Lower lobe of right lung (tissue), 2 donors: ENCODE measurements at regions not wholly inside any gene's neighbourhood (a gene's known extent, or its start where the extent isn't known, plus 50 kb on each side); places are given as distances from the start of the nearest gene placed in this dataset.

ENCODE experiments used
- ATAC-seq, 2 donors: fragments of 200-7000 bp; cut with Tn5 transposase; one replicate each; pipeline ENCODE4 v1.9.1; 2020 to 2022; ENCODE audit warnings: mild to moderate bottlenecking in 2 of 2, moderate library complexity in 2 of 2
- DNase-seq: peaks from one replicate; pipeline ENCODE4 v3.0.0-alpha.2; 2020
- H3K27ac ChIP-seq: fragments of 200-600 bp; one replicate; pipeline ENCODE4 v1.8.0; 2022
- H3K27me3 ChIP-seq: fragments of 200-600 bp; one replicate; pipeline ENCODE4 v1.8.0; 2022; ENCODE audit warnings: low read depth
- H3K36me3 ChIP-seq: fragments of 200-600 bp; one replicate; pipeline ENCODE4 v1.8.0; 2022; ENCODE audit warnings: mild to moderate bottlenecking
- H3K4me1 ChIP-seq: fragments of 200-600 bp; one replicate; pipeline ENCODE4 v1.8.0; 2022
- H3K4me3 ChIP-seq: fragments of 200-600 bp; one replicate; pipeline ENCODE4 v1.8.0; 2022; ENCODE audit warnings: mild to moderate bottlenecking
- H3K9me3 ChIP-seq: fragments of 200-600 bp; one replicate; pipeline ENCODE4 v1.8.0; 2022
- intact Hi-C: fragments of 100-400 bp; cut with DNase I; formaldehyde crosslinking; loops from one replicate; pipeline ENCODE4 v1.11.0; 2022
- TF ChIP-seq, protein P1 (sequence below): fragments of 200-600 bp; IDR thresholded peaks from one replicate; pipeline ENCODE4 v1.8.0; 2022; ENCODE audit warnings: antibody characterized with exemption, mild to moderate bottlenecking
- donor health status: DM: no; HTN: yes; CAD: no; lungs with severe emphysema.

DNA sequence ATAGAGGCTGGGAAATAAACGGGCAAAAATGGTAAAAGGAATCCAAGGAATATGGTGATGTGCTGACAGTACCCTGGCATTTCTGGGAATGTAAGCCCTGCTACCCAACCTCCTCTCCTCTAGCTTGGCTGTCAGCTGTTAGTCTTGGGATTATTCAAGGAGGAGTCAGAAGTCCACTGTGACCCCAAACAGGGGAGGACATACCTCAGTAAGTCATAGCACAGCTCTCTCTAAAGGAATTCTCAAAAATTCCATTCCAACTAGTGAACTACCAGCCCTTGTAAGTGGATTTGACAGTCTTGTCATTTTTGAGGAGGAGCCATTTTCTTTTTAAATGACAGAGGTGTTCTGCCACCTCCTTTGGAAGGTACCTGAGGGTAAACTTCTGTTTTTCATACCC is 207.5 kb downstream of the PDCD6IP start:
- no peak for DNase-seq
- H3K36me3 ChIP-seq, result no peaks in the 10 kb centered on the region
- TF ChIP-seq, protein P1, sequence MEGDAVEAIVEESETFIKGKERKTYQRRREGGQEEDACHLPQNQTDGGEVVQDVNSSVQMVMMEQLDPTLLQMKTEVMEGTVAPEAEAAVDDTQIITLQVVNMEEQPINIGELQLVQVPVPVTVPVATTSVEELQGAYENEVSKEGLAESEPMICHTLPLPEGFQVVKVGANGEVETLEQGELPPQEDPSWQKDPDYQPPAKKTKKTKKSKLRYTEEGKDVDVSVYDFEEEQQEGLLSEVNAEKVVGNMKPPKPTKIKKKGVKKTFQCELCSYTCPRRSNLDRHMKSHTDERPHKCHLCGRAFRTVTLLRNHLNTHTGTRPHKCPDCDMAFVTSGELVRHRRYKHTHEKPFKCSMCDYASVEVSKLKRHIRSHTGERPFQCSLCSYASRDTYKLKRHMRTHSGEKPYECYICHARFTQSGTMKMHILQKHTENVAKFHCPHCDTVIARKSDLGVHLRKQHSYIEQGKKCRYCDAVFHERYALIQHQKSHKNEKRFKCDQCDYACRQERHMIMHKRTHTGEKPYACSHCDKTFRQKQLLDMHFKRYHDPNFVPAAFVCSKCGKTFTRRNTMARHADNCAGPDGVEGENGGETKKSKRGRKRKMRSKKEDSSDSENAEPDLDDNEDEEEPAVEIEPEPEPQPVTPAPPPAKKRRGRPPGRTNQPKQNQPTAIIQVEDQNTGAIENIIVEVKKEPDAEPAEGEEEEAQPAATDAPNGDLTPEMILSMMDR, result no peak
- no peak overlapping the region for H3K4me3 ChIP-seq
- intact Hi-C loops, result no loop called here
- no peaks in the 10 kb centered on the region for H3K4me1 ChIP-seq
- no peaks in the 10 kb centered on the region for H3K27me3 ChIP-seq
- ATAC-seq, result no peak
- no peak overlapping the region for H3K27ac ChIP-seq
- H3K9me3 ChIP-seq, result no peaks in the 10 kb centered on the region

DNA sequence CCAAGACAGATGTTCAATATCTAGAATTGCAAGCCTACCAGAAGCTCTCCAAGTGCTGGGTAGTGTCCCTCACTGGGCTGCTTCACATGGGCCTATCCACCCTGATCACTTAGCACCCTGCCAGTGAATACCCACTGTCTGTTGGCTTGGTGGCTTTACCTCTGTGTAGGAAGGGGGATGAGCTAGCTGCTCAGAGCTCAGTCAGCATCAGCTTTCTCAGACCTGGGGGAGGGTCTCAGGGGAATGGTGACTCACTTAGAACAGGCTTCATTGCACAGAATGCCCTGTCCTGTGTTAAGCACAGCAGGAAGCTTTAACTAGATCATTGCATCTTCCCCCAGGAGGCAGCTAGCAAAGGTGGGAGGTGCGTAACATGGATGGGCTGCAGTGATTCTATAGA is 209.8 kb downstream of the PDCD6IP start:
- H3K4me1 ChIP-seq, result peaks cover 10% of the 10 kb centered on the region
- H3K4me3 ChIP-seq, result no peak overlapping the region
- intact Hi-C loops, result no loop called here
- TF ChIP-seq, protein P1, result no peak
- ATAC-seq (no peak), DNase-seq (no peak)
- no peak overlapping the region for H3K27ac ChIP-seq
- H3K9me3 ChIP-seq, result no peaks in the 10 kb centered on the region
- no peaks in the 10 kb centered on the region for H3K27me3 ChIP-seq
- H3K36me3 ChIP-seq, result no peaks in the 10 kb centered on the region

DNA sequence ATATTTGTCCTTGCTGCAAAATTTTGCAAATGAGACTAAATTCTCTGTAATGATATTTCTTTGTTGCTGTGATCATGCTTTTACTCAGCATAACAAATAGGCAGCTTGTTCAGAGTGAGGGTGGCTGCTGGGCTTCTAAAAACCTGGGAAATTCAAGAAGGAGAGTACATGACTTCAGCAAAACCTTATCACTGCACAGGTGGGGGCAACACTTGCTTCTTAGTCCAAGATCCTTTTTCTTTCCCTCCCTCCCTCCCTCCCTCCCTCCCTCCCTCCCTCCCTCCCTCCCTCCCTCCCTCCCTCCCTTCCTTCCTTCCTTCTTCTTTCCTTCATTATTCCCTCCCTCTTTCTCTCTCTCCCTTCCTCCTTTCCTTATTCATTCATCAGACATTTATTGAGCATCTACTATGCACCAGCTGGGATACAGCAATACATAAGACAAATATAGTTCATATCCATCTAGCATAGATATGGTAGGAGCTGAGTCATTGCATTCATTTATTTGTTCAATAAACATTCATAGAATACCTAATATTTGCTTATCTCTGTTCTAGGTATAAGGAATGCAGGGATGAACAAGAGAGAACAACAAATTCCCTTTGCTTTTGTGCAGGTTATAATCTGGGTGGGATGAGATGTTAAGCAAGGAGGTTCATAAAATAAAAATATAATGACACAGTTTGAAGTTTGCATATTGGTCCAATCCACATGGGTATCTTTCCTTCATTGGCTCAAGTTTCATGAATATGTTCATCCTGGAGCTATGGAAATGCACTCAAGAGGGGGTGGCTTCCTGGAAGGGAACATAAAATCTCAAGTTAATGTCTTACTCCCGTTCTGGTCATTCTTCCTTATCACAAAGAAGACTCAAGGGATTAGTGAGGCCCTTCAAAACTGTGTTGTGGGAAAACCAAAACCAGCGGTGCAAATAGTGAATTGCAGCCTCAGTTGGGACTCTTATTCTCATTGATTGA is 210.7 kb downstream of the PDCD6IP start:
- Histone ChIP-seq H3K4me1 (peaks cover 10% of the 10 kb centered on the region), H3K27me3 (no peaks in the 10 kb centered on the region), H3K9me3 (no peaks in the 10 kb centered on the region), H3K36me3 (no peaks in the 10 kb centered on the region), H3K4me3 (no peak overlapping the region), H3K27ac (no peak overlapping the region)
- intact Hi-C loops, result no loop called here
- ATAC-seq (no peak), DNase-seq (no peak)
- TF ChIP-seq, protein P1, result no peak

DNA sequence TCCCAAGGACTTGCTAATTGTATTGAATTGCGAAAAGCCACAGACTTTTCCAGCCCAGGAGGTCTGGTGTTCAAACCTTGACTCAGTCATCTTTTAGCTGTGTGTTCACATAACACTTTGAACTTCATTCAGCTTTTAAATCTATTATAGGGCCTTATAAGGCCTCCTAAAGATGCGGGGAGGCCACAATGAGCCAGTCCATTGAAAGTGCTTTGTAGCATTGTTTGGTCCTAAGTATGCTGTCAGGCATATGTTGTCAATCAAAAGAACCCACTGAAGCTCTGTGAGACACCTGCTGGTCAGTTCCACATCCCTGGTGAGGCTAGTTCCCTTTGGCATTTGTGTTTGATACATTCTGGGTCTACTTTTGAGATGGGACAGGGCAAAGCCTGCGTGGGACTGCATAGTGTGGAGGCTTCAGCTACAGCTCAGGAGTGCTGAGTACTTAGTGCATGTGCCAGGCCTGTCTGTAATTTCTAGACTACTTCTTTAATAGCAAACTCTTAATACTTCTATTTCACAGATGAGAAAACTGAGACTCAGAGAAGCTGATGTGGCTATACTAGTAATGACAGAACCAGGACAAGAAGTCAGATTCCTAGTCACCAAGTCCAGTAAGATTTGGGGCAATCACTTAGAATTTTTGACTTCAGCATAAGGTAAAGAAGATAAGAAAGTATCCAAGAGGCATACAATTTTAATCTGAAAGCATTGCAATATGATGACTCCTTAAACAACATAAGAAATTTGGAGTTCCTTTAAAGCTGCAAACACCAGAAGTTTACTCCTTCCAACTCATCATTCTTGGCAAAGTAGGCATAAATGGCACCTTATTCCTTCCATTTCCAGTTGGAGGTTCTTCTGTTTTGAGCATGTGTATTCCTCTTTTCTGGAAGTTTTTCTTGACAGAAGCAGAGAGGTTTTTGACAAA is 213.0 kb downstream of the PDCD6IP start:
- TF ChIP-seq, protein P1, result no peak
- no peak overlapping the region for H3K27ac ChIP-seq
- ATAC-seq, result no peak
- DNase-seq, result no peak
- no peaks in the 10 kb centered on the region for H3K9me3 ChIP-seq
- no peaks in the 10 kb centered on the region for H3K36me3 ChIP-seq
- peaks cover 10% of the 10 kb centered on the region for H3K4me1 ChIP-seq
- intact Hi-C loops, result no loop called here
- H3K4me3 ChIP-seq, result no peak overlapping the region
- no peaks in the 10 kb centered on the region for H3K27me3 ChIP-seq

DNA sequence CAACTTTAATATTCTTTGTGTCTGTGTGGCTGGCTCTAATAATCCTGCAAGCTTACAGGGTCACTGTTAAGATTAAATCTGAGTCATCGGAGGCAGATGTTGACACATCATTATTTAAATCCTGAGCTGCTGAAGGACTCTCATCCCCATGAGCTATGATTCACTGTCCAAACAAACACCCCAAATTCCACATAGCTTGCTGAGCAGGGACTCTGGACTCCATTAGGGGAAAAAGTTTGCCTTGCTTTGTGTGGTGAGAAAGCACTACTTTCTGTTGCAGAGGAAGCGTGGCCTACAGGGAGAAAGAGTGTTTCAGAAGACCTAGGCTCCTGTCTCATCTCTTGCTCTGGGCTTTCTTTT is 213.7 kb downstream of the PDCD6IP start:
- no peak overlapping the region for H3K4me3 ChIP-seq
- H3K4me1 ChIP-seq, result peaks cover 10% of the 10 kb centered on the region
- TF ChIP-seq, protein P1, result no peak
- no peak overlapping the region for H3K27ac ChIP-seq
- no peaks in the 10 kb centered on the region for H3K9me3 ChIP-seq
- no peaks in the 10 kb centered on the region for H3K27me3 ChIP-seq
- H3K36me3 ChIP-seq, result no peaks in the 10 kb centered on the region
- no peak for DNase-seq
- intact Hi-C loops, result no loop called here
- peak; percentile 68 to 74 for ATAC-seq
